HG03060 (cell line): ENCODE measurements at regions not wholly inside any gene's neighbourhood (a gene's known extent, or its start where the extent isn't known, plus 50 kb on each side); places are given as distances from the start of the nearest gene placed in this dataset.

Experiments
- ATAC-seq: cut with Tn5 transposase; IDR thresholded peaks from one replicate; pipeline ENCODE4 v1.9.1; 2021; ENCODE audit warnings: low read depth, moderate number of reproducible peaks; ENCODE audit not compliant: unreplicated experiment

- no peak for ATAC-seq
Measured at GRCh38 chr11:28673691-28674432, 565.7 kb downstream of the METTL15 start.

GRCh38 chr11:28671274-28671673 is 563.1 kb downstream of the METTL15 start:
- ATAC-seq: no peak

GRCh38 chr11:28666632-28667031 is 558.4 kb downstream of the METTL15 start:
- ATAC-seq: no peak

- no peak for ATAC-seq
Measured at GRCh38 chr11:28659716-28660348, 551.6 kb downstream of the METTL15 start.

- ATAC-seq: no peak
Measured at GRCh38 chr11:28657378-28658030, 549.3 kb downstream of the METTL15 start.

GRCh38 chr11:28654191-28654590 is 546.0 kb downstream of the METTL15 start:
- no peak for ATAC-seq

DNA sequence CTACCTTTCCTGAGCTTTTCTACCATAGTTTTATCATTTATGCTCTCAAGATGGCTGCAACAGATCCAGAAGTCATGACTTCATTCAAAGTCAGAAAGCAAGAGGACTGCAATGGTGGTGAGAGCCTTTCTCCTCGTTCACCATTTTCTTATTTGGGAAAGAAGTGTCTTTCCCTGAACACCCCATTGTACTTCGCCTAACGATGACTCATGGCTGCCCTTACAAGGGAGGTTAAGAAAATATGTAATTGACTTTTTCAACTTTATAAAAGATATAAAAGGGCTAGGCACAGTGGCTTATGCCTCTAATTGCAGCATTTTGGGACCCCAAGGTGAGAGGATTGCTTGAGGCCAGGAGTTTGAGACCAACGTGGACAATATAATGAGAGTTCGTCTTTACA is 541.7 kb downstream of the METTL15 start:
- ATAC-seq: no peak

GRCh38 chr11:28636566-28636965 is 528.4 kb downstream of the METTL15 start:
- ATAC-seq: no peak

DNA sequence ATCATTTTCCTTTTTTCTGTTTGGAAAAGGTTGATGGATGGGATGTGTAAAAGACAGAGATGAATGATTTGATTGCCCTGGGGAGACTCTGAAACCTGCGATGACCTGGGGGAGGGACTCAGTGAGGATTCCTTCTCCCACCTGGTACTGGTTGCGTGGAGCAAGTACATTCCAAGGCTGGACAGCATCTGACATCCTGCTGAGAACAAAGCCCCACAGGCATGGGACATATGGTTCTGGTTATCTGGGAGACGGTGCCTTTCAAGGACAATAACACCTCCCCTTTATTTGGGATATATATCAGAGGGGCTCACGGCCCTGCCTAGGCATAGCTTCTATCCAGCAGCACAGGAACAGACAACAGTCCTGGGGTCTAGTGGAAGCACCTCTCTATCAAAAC is 527.8 kb downstream of the METTL15 start:
- no peak for ATAC-seq

- ATAC-seq: no peak
Measured at GRCh38 chr11:28632338-28632737, 524.1 kb downstream of the METTL15 start.

DNA sequence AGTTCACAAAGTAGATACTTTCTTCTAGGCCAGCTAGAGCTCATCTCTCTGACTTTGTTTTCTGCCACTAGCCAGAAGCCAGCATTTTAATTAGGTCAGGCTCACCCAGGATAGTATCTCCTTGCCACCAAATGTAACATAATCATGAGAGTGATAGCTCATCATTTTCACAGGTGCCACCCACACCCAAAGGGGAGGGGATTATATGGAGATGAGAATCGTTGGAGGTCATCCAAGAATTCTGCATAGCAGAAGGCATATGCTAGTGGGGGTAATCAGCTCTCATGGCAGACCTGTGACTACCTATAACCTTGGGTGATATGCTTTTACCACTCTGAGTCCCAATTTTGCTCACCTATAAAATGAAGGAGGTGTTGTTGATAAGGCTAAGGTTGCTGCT is 523.0 kb downstream of the METTL15 start:
- no peak for ATAC-seq

DNA sequence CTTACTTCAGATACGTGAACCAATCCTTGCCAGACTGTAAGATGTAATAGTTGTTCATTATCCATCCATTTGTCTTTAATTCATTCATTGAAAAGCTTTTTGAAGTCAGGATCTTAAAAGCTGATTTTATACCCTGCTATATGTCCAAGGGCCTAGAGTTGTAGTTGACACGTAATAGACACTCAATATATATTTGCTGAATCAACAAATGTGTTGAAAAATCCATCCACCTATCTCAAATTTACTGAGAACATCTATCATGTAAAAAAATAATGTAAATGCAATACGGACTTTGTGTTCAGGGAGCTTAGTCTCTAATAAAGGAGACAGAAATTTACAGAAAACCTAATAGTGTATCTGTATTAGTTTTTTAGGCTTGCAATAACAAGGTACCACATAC is 521.0 kb downstream of the METTL15 start:
- no peak for ATAC-seq

DNA sequence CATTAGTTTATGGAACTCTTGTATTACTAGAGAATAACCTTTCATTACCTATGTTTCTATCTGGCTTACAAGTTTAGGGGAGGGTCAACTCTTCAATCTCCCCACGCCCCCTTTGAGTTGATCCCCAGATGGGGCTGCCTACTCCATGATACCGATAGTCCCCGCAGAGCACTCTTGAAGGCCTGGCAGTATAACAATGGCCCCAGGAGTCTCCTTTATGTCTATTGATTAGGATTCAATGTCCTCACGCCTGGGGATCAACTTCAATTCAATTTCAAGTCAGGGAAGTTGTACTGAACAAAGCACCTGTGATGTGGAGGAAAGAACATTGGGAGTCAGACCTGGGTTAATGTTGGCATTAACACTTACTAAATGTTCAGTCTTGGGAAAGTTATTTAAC is 520.2 kb downstream of the METTL15 start:
- no peak for ATAC-seq

- ATAC-seq: no peak
Measured at GRCh38 chr11:28627690-28628255, 519.6 kb downstream of the METTL15 start.

GRCh38 chr11:28625532-28625931 is 517.3 kb downstream of the METTL15 start:
- no peak for ATAC-seq

DNA sequence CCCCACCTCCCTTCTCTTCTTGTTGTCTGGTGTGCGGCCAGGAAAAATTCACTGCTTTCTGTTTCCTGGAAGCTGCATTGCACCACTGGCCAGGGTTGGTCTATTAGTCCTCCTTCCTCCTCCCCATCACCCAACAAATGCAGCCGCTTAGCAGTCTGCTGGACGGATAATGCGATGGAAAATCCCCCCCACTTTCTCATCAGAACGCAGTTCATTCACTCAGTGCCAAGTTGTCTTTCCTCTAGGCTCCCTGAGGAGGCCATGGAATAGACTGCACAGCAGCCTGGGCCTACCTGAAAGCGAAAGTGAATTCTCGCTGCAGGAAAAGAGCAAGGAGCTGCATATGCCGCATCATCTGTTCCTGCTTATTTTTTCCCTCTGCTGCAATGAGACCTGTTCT is 513.6 kb downstream of the METTL15 start:
- no peak for ATAC-seq

DNA sequence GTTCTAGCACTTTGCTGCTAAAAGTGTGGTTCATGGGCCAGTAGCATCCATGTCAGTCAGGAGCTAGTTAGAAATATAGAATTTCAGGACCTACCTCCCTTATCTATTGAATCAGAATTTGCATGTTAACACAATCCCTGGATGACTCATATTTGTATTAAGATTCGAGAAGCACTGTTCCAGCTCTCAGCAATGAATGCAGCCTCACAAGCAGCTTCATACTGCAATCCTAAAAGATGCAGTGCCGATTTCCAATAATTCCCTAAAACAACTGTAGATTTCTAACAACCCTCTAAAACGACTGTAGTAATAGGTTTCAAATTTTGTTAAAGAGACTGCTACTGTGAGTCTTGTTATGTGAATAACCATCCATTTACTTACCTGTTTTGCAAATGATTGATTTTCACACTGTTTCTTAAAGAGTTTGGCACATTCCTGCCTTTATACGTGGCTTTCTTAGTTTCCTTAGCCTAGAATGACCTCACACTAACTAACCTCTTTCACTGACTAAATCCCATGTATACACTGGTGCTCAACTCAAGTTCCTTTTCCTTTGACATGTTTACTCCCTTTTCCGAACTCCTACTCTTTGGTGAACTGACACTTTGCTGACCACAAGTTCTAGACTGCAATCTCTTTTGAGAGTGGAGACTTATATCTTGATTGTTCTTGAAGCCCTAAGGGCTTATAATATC is 511.8 kb downstream of the METTL15 start:
- ATAC-seq: no peak

DNA sequence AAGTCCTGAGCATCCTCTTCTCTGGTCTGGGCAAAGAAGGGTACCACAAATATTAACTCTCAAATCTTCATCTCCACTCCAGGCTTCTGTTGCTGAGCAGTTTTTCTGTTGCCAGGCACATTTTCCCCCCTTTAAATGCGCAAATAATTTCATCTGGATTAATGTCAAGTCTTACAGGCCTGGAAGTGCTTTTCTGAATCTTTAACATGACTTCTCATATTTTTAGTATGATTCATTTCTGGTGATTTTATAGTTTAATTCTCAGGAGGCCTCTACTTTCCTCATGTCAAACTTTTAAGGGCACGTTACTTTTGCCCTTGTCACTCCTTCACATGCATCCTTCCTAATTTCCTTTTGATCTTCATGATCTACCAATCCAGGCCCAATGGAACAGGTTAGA is 510.2 kb downstream of the METTL15 start:
- ATAC-seq: no peak

DNA sequence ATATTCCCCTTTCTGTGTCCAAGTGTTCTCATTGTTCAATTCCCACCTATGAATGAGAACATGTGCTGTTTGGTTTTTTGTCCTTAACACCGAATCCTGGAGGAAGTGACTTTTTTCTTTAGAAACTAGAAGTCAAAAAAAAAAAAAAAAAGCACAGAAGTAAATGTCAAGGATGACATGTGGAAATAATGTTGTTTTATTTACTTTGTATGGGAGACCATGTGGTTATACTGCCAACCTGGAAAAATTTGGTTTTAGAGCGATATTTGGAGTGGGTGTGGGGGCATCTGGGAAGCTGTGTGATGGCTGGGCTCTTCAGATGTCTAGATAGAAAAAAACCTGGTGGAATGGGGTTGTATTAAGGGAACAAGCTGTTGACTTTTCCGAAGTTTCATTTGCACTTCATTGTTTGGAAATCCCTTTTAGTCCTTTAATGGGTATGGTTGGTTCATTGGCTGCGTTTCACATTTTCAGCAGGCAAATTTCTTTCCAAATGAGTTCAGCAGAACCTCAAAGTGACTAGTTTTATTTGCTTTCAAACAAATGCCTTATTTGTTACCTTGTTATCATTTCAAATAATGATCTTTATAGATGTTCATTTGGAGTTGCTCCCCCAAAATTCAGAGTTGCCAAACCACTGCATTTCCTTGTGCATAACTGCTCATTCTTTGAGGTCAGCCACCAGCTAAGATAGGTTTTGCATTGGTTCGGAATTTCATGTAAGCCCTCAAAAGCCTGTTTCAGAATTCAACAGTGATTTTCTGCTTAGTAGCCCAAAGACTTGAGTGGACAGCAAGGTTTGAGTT is 508.2 kb downstream of the METTL15 start:
- no peak for ATAC-seq

DNA sequence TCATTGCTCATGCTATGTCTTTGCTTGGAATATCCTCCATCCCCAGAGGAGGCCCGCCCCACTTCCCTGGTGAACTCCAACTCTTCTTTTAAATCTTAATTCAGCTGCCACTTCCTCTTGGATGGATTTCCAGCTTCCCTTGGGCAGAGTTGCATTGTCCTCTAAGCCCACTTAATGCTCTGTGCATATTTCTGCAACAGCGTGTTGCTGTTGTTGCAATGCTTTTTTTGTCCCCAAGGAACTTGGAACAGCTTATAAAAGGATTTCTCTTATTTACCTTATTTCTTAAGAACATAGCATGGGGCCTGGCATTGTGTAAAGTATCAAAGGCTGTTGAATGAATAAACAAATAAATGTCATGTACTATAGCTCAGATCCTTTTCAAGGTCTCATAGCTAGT is 507.4 kb downstream of the METTL15 start:
- ATAC-seq: no peak
